HEK293 (cell line): ENCODE measurements at regions not wholly inside any gene's neighbourhood (a gene's known extent, or its start where the extent isn't known, plus 50 kb on each side); places are given as distances from the start of the nearest gene placed in this dataset.

Experiments
- CTCF ChIA-PET: fragments of 350-600 bp; formaldehyde crosslinking; extraction: SDS; loops from one replicate; lab custom pipeline; 2021; ENCODE audit warnings: antibody characterized with exemption; lab: Yijun Ruan, JAX
- POLR2A ChIA-PET: fragments of 300-600 bp; formaldehyde crosslinking; extraction: SDS; loops from one replicate; lab custom pipeline; 2020; ENCODE audit warnings: antibody characterized with exemption, inconsistent platforms; lab: Yijun Ruan, JAX
- H3K27ac ChIP-seq: fragments of 200-500 bp; sonication (Bioruptor generic); 2 replicates; pipeline ENCODE4 v1.5.1; 2014; ENCODE audit warnings: low read depth, low read length, control low read depth, inconsistent platforms; ENCODE audit errors: extremely low read depth
- H3K36me3 ChIP-seq, 2 experiments: fragments of 200-500 bp in 1 of 2; sonication (Bioruptor generic) in 1 of 2; 1 replicate in 1 of 2; 2 replicates in 1 of 2; pipeline ENCODE4 v1.5.1; 2014 to 2017; ENCODE audit warnings: inconsistent platforms in 2 of 2, low read length in 2 of 2; ENCODE audit not compliant: control insufficient read depth in 2 of 2, insufficient read depth in 1 of 2
- H3K4me1 ChIP-seq: fragments of 200-500 bp; sonication (Bioruptor generic); 2 replicates; pipeline ENCODE4 v1.5.1; 2014; ENCODE audit warnings: mild to moderate bottlenecking, low read length, inconsistent platforms; ENCODE audit not compliant: control insufficient read depth, insufficient read depth
- H3K4me3 ChIP-seq: 2 replicates; pipeline ENCODE4 v1.5.1; 2011; ENCODE audit warnings: low read depth, mild to moderate bottlenecking, control low read depth, low read length, moderate library complexity
- H3K9me3 ChIP-seq: fragments of 200-500 bp; sonication (Bioruptor generic); 2 replicates; pipeline ENCODE4 v1.5.1; 2014; ENCODE audit warnings: low read depth, low read length, inconsistent platforms; ENCODE audit not compliant: control insufficient read depth, insufficient read depth
- FEZF1 ChIP-seq: fragments of 450-650 bp; formaldehyde crosslinking; IDR thresholded peaks from 2 replicates; pipeline ENCODE4 v1.5.1; 2016; ENCODE audit warnings: missing biosample characterization, missing genetic modification characterization
- HOXA7 ChIP-seq: sonication (generic); formaldehyde crosslinking; IDR thresholded peaks from 2 replicates; pipeline ENCODE4 v1.8.1; 2022; ENCODE audit warnings: missing genetic modification reagents, borderline replicate concordance
- KLF1 ChIP-seq: fragments of 450-650 bp; formaldehyde crosslinking; IDR thresholded peaks from 2 replicates; pipeline ENCODE4 v1.5.1; 2016; ENCODE audit warnings: missing biosample characterization, missing genetic modification characterization
- KLF16 ChIP-seq: fragments of 450-650 bp; formaldehyde crosslinking; IDR thresholded peaks from 2 replicates; pipeline ENCODE4 v1.5.1; 2017; ENCODE audit warnings: missing biosample characterization, missing genetic modification characterization
- MEIS1 ChIP-seq: sonication (generic); formaldehyde crosslinking; IDR thresholded peaks from 2 replicates; pipeline ENCODE4 v1.8.1; 2022; ENCODE audit warnings: missing genetic modification reagents, mild to moderate bottlenecking, borderline replicate concordance
- MZF1 ChIP-seq: fragments of 450-650 bp; formaldehyde crosslinking; IDR thresholded peaks from 2 replicates; pipeline ENCODE4 v1.5.1; 2017; ENCODE audit warnings: missing biosample characterization, missing genetic modification characterization, borderline replicate concordance
- RBAK ChIP-seq: fragments of 450-650 bp; formaldehyde crosslinking; IDR thresholded peaks from 2 replicates; pipeline ENCODE4 v1.5.1; 2016; ENCODE audit warnings: missing biosample characterization, missing genetic modification characterization
- SCRT2 ChIP-seq: fragments of 450-650 bp; formaldehyde crosslinking; IDR thresholded peaks from 2 replicates; pipeline ENCODE4 v1.5.1; 2016; ENCODE audit warnings: missing biosample characterization, missing genetic modification characterization
- SP2 ChIP-seq: fragments of 450-650 bp; formaldehyde crosslinking; IDR thresholded peaks from 2 replicates; pipeline ENCODE4 v1.5.1; 2016; ENCODE audit warnings: missing biosample characterization, missing genetic modification characterization
- ZBTB44 ChIP-seq: fragments of 450-650 bp; IDR thresholded peaks from 2 replicates; pipeline ENCODE4 v1.5.1; 2018; ENCODE audit warnings: missing biosample characterization, mild to moderate bottlenecking, missing genetic modification characterization
- ZNF174 ChIP-seq: fragments of 450-650 bp; formaldehyde crosslinking; IDR thresholded peaks from 2 replicates; pipeline ENCODE4 v1.5.0; 2017; ENCODE audit warnings: missing biosample characterization, mild to moderate bottlenecking, missing genetic modification characterization
- ZNF175 ChIP-seq: fragments of 450-650 bp; formaldehyde crosslinking; IDR thresholded peaks from 2 replicates; pipeline ENCODE4 v1.5.1; 2016; ENCODE audit warnings: missing biosample characterization, missing genetic modification characterization
- ZNF221 ChIP-seq: fragments of 450-650 bp; formaldehyde crosslinking; IDR thresholded peaks from 2 replicates; pipeline ENCODE4 v1.5.1; 2017; ENCODE audit warnings: missing biosample characterization, missing genetic modification characterization, borderline replicate concordance
- ZNF266 ChIP-seq: fragments of 450-650 bp; formaldehyde crosslinking; IDR thresholded peaks from 2 replicates; pipeline ENCODE4 v1.5.1; 2016; ENCODE audit warnings: missing biosample characterization, missing genetic modification characterization, low read depth
- ZNF423 ChIP-seq: fragments of 450-650 bp; formaldehyde crosslinking; IDR thresholded peaks from 2 replicates; pipeline ENCODE4 v1.5.1; 2016; ENCODE audit warnings: missing biosample characterization, missing genetic modification characterization
- ZNF449 ChIP-seq: fragments of 450-650 bp; formaldehyde crosslinking; IDR thresholded peaks from 2 replicates; pipeline ENCODE4 v1.5.1; 2017; ENCODE audit warnings: missing biosample characterization, mild to moderate bottlenecking, missing genetic modification characterization, moderate library complexity
- ZNF521 ChIP-seq: fragments of 450-650 bp; formaldehyde crosslinking; IDR thresholded peaks from 2 replicates; pipeline ENCODE4 v1.5.1; 2017; ENCODE audit warnings: missing biosample characterization, mild to moderate bottlenecking, missing genetic modification characterization
- ZNF529 ChIP-seq: fragments of 450-650 bp; formaldehyde crosslinking; IDR thresholded peaks from 2 replicates; pipeline ENCODE4 v1.5.1; 2017; ENCODE audit warnings: missing genetic modification characterization, missing biosample characterization; ENCODE audit not compliant: insufficient replicate concordance
- ZNF560 ChIP-seq: fragments of 450-650 bp; formaldehyde crosslinking; IDR thresholded peaks from 2 replicates; pipeline ENCODE4 v1.5.1; 2017; ENCODE audit warnings: missing biosample characterization, missing genetic modification characterization, borderline replicate concordance
- ZNF585B ChIP-seq: fragments of 450-650 bp; formaldehyde crosslinking; IDR thresholded peaks from 2 replicates; pipeline ENCODE4 v1.5.1; 2016; ENCODE audit warnings: missing biosample characterization, missing genetic modification characterization
- ZNF600 ChIP-seq: fragments of 450-650 bp; formaldehyde crosslinking; IDR thresholded peaks from 2 replicates; pipeline ENCODE4 v1.5.1; 2016; ENCODE audit warnings: missing biosample characterization, missing genetic modification characterization
- ZNF610 ChIP-seq: fragments of 450-650 bp; formaldehyde crosslinking; IDR thresholded peaks from 2 replicates; pipeline ENCODE4 v1.5.1; 2016; ENCODE audit warnings: missing biosample characterization, missing genetic modification characterization, borderline replicate concordance
- ZNF692 ChIP-seq: fragments of 450-650 bp; formaldehyde crosslinking; IDR thresholded peaks from 2 replicates; pipeline ENCODE4 v1.5.1; 2016; ENCODE audit warnings: missing biosample characterization, missing genetic modification characterization
- ZNF707 ChIP-seq: fragments of 450-650 bp; formaldehyde crosslinking; IDR thresholded peaks from 2 replicates; pipeline ENCODE4 v1.5.1; 2016; ENCODE audit warnings: missing biosample characterization, missing genetic modification characterization
- ZXDB ChIP-seq: fragments of 450-650 bp; formaldehyde crosslinking; IDR thresholded peaks from 2 replicates; pipeline ENCODE4 v1.5.1; 2016; ENCODE audit warnings: missing biosample characterization, missing genetic modification characterization
- TF ChIP-seq, protein P1 (sequence below): fragments of 450-650 bp; formaldehyde crosslinking; IDR thresholded peaks from 2 replicates; pipeline ENCODE4 v1.5.1; 2016; ENCODE audit warnings: missing biosample characterization, missing genetic modification characterization
- TF ChIP-seq, protein P2 (sequence below): fragments of 450-650 bp; formaldehyde crosslinking; IDR thresholded peaks from 2 replicates; pipeline ENCODE4 v1.5.1; 2017; ENCODE audit warnings: missing biosample characterization, missing genetic modification characterization
- TF ChIP-seq, protein P3 (sequence below): fragments of 450-650 bp; formaldehyde crosslinking; optimal IDR thresholded peaks from 2 replicates; pipeline ENCODE3; 2016; ENCODE audit warnings: missing biosample characterization, mild to moderate bottlenecking, missing genetic modification characterization

- TF ChIP-seq, protein P1, sequence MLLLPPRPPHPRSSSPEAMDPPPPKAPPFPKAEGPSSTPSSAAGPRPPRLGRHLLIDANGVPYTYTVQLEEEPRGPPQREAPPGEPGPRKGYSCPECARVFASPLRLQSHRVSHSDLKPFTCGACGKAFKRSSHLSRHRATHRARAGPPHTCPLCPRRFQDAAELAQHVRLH: no peak
- TF ChIP-seq, all 188 proteins: peak for 0
These were observed 116.6 kb upstream of the PROX1 start (continued) for GRCh38 chr1:213871179-213871578.

GRCh38 chr1:213874789-213875188 is 113.0 kb upstream of the PROX1 start:
- H3K27ac ChIP-seq: no peak overlapping the region
- no peaks in the 10 kb centered on the region for H3K4me1 ChIP-seq
- TF ChIP-seq SP2 (tag by site-specific recombination): no peak
- TF ChIP-seq MZF1 (tag by site-specific recombination): no peak
- TF ChIP-seq ZNF521 (tag by site-specific recombination): no peak
- TF ChIP-seq ZNF175: no peak
- no peak for TF ChIP-seq ZNF174
- no peak for TF ChIP-seq ZNF449 (tag by site-specific recombination)
- TF ChIP-seq, protein P2, sequence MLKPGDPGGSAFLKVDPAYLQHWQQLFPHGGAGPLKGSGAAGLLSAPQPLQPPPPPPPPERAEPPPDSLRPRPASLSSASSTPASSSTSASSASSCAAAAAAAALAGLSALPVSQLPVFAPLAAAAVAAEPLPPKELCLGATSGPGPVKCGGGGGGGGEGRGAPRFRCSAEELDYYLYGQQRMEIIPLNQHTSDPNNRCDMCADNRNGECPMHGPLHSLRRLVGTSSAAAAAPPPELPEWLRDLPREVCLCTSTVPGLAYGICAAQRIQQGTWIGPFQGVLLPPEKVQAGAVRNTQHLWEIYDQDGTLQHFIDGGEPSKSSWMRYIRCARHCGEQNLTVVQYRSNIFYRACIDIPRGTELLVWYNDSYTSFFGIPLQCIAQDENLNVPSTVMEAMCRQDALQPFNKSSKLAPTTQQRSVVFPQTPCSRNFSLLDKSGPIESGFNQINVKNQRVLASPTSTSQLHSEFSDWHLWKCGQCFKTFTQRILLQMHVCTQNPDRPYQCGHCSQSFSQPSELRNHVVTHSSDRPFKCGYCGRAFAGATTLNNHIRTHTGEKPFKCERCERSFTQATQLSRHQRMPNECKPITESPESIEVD (tag by site-specific recombination): no peak
- no peak for TF ChIP-seq MEIS1 (CRISPR knock-in tag)
- POLR2A ChIA-PET: no interaction called here
- no peaks in the 10 kb centered on the region for H3K9me3 ChIP-seq
- CTCF ChIA-PET: no interaction called here
- H3K4me3 ChIP-seq: no peak overlapping the region
- H3K36me3 ChIP-seq: no peaks in the 10 kb centered on the region

GRCh38 chr1:213876531-213876930 is 111.2 kb upstream of the PROX1 start:
- no peaks in the 10 kb centered on the region for H3K4me1 ChIP-seq
- CTCF ChIA-PET: no interaction called here
- POLR2A ChIA-PET: no interaction called here
- TF ChIP-seq ZNF266 (tag by site-specific recombination): no peak
- no peak for TF ChIP-seq KLF1 (tag by site-specific recombination)
- TF ChIP-seq ZNF221 (tag by site-specific recombination): no peak
- no peak for TF ChIP-seq ZNF600
- no peak for TF ChIP-seq ZNF529
- TF ChIP-seq ZNF692: no peak
- no peak for TF ChIP-seq ZNF585B (tag by site-specific recombination)
- no peak for TF ChIP-seq MZF1 (tag by site-specific recombination)
- TF ChIP-seq RBAK (tag by site-specific recombination): no peak
- no peak for TF ChIP-seq KLF16 (tag by site-specific recombination)
- TF ChIP-seq ZNF707 (tag by site-specific recombination): no peak
- TF ChIP-seq SCRT2 (tag by site-specific recombination): no peak
- TF ChIP-seq, protein P3, sequence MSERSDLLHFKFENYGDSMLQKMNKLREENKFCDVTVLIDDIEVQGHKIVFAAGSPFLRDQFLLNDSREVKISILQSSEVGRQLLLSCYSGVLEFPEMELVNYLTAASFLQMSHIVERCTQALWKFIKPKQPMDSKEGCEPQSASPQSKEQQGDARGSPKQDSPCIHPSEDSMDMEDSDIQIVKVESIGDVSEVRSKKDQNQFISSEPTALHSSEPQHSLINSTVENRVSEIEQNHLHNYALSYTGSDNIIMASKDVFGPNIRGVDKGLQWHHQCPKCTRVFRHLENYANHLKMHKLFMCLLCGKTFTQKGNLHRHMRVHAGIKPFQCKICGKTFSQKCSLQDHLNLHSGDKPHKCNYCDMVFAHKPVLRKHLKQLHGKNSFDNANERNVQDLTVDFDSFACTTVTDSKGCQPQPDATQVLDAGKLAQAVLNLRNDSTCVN (tag by site-specific recombination): no peak
- no peak for TF ChIP-seq ZNF423 (tag by site-specific recombination)
- TF ChIP-seq HOXA7: no peak
- TF ChIP-seq FEZF1 (tag by site-specific recombination): no peak
- no peak for TF ChIP-seq ZBTB44 (tag by site-specific recombination)
- TF ChIP-seq ZNF560 (tag by site-specific recombination): no peak
- no peak for TF ChIP-seq ZNF610 (tag by site-specific recombination)
- no peak for TF ChIP-seq ZXDB (tag by site-specific recombination)
- TF ChIP-seq, all 188 proteins: peak for 0
- Histone ChIP-seq H3K9me3 (no peaks in the 10 kb centered on the region), H3K36me3 (no peaks in the 10 kb centered on the region), H3K27ac (no peak overlapping the region), H3K4me3 (no peak overlapping the region)
